ENCODE measurements at regions not wholly inside any gene's neighbourhood (a gene's known extent, or its start where the extent isn't known, plus 50 kb on each side); places are given as distances from the start of the nearest gene placed in this dataset.

GRCh38 chr6:11428895-11429294 lies 108.7 kb upstream of the TMEM170B start:
- TF ChIP-seq, protein P1, sequence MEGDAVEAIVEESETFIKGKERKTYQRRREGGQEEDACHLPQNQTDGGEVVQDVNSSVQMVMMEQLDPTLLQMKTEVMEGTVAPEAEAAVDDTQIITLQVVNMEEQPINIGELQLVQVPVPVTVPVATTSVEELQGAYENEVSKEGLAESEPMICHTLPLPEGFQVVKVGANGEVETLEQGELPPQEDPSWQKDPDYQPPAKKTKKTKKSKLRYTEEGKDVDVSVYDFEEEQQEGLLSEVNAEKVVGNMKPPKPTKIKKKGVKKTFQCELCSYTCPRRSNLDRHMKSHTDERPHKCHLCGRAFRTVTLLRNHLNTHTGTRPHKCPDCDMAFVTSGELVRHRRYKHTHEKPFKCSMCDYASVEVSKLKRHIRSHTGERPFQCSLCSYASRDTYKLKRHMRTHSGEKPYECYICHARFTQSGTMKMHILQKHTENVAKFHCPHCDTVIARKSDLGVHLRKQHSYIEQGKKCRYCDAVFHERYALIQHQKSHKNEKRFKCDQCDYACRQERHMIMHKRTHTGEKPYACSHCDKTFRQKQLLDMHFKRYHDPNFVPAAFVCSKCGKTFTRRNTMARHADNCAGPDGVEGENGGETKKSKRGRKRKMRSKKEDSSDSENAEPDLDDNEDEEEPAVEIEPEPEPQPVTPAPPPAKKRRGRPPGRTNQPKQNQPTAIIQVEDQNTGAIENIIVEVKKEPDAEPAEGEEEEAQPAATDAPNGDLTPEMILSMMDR (IDR thresholded peaks at IDR 0.05; ENCODE audit: borderline replicate concordance, extremely low read depth, low read length, poor library complexity, severe bottlenecking): no peak
- no peak for TF ChIP-seq EZH2 (IDR thresholded peaks at IDR 0.05; ENCODE audit: borderline replicate concordance, low read depth, low read length, severe bottlenecking)
